ENCODE measurements at regions not wholly inside any gene's neighbourhood (a gene's known extent, or its start where the extent isn't known, plus 50 kb on each side); places are given as distances from the start of the nearest gene placed in this dataset.

DNA sequence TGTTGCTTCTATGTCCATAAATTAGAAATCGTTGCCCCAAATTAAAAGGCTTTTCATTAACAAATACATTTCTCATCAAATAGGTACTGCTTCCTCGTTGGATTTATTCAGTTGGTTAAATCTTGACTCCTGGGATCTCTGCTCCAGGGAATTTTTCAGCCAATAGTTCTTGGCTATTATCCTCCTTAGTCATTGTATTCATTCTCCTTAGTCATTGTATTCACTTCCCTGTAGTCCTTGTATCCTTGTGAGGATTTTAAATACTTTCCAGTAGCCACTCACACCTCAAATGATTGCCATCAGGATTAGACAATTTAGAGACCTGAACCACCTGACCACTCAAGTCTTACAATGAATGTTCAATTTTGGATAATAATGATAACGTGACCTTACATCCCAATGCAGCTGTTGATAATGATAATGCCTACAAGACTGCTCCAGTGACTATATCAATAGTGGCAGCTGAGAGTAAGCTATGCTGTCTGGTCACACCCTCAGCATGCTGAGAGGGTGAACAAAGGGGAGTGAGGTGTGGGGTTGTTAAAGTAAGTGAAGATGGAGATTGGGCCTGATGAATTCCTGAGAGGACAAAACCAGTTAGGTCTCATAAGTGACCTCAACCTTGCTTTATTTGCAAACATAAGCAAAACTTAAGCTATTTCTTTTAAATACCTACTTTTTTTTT lies 193.7 kb upstream of the RTL1 start:
- Histone ChIP-seq H3K36me3 (ENCODE audit: control insufficient read depth, insufficient read depth, low read length) (no peaks in the 10 kb centered on the region), H3K23ac (ENCODE audit: low read depth, low read length) (no peak overlapping the region), H2BK15ac (ENCODE audit: low read depth, low read length) (no peak overlapping the region), H3K4me1 (ENCODE audit: control insufficient read depth, insufficient read depth, low read length) (no peaks in the 10 kb centered on the region), H2AK9ac (replicated peaks; ENCODE audit: low read depth, low read length, poor library complexity) (no peak overlapping the region), H4K91ac (ENCODE audit: insufficient read depth, low read depth, low read length) (no peak overlapping the region), H3K4me3 (ENCODE audit: insufficient read depth, low read depth, low read length) (no peak overlapping the region), H4K8ac (ENCODE audit: low read depth in 2 of 2, low read length in 2 of 2) (no peak overlapping the region), H3K9me3 (ENCODE audit: control insufficient read depth, insufficient read depth, low read length) (peaks cover 6% of the 10 kb centered on the region), H2AFZ (replicated peaks; ENCODE audit: low read length, poor library complexity) (no peak overlapping the region), H2AK5ac (ENCODE audit: low read depth, low read length) (no peak overlapping the region), H3K4me2 (ENCODE audit: low read depth, low read length) (no peak overlapping the region), H3K79me1 (ENCODE audit: low read depth in 1 of 2, low read length in 2 of 2) (no peaks in the 10 kb centered on the region), H2BK5ac (ENCODE audit: low read depth, low read length, poor library complexity, severe bottlenecking) (no peak overlapping the region), H3K18ac (ENCODE audit: low read depth, low read length) (no peak overlapping the region), H3K4ac (ENCODE audit: low read depth, low read length) (no peak overlapping the region), H2BK120ac (ENCODE audit: low read depth, low read length) (no peak overlapping the region), H4K20me1 (ENCODE audit: insufficient read depth, low read length) (no peaks in the 10 kb centered on the region), H2BK20ac (ENCODE audit: low read depth, low read length) (no peak overlapping the region), H3K27me3 (ENCODE audit: control insufficient read depth, insufficient read depth, low read length) (peaks cover 16% of the 10 kb centered on the region), H3K9me1 (ENCODE audit: insufficient read depth, low read length) (no peaks in the 10 kb centered on the region), H4K5ac (ENCODE audit: low read depth, low read length) (no peak overlapping the region), H3K27ac (ENCODE audit: insufficient read depth, low read length) (no peak overlapping the region), H3K56ac (ENCODE audit: extremely low read depth, insufficient read depth, low read length) (no peak overlapping the region), H3K14ac (replicated peaks; ENCODE audit: low read depth, low read length) (no peak overlapping the region), H3K9ac (ENCODE audit: low read depth, low read length) (no peak overlapping the region)
- in situ Hi-C loops (cut with MboI; ENCODE audit: low sequenced_read_pairs) (no loop called here), intact Hi-C loops (cut with micrococcal nuclease) (no loop called here), dilution Hi-C loops (cut with HindIII; ENCODE audit: low sequenced_read_pairs, unreplicated experiment) (no loop called here)
- ChIA-PET POLR2A (ENCODE audit: unreplicated experiment) (interaction anchor here (0.6 kb wide), 1 partner anchor 26 kb away, joined by 3 read pairs; no protein-coding TSS in a partner anchor), CTCF (interaction anchor here (0.6 kb wide), 1 partner anchor 207 kb away, joined by 3 read pairs; no protein-coding TSS in a partner anchor)
- no TSS peak for BruUV-seq (replicated peaks)
- no peak for ATAC-seq (ENCODE audit: low read depth)
- TF ChIP-seq, protein P1, sequence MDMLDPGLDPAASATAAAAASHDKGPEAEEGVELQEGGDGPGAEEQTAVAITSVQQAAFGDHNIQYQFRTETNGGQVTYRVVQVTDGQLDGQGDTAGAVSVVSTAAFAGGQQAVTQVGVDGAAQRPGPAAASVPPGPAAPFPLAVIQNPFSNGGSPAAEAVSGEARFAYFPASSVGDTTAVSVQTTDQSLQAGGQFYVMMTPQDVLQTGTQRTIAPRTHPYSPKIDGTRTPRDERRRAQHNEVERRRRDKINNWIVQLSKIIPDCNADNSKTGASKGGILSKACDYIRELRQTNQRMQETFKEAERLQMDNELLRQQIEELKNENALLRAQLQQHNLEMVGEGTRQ (IDR thresholded peaks at IDR 0.05; ENCODE audit: low read depth, low read length) = no peak
- no peak for TF ChIP-seq NFE2L2 (IDR thresholded peaks at IDR 0.05; ENCODE audit: low read depth, low read length)
- DNase-seq = no peak
- WGBS, 2 experiments (ENCODE audit: extremely low coverage in 2 of 2, insufficient read length in 1 of 2) = no CpG with 5 or more reads among the region's 3 CpGs
